ENCODE measurements at regions not wholly inside any gene's neighbourhood (a gene's known extent, or its start where the extent isn't known, plus 50 kb on each side); places are given as distances from the start of the nearest gene placed in this dataset.
"Not testable (repeated sequence)": the region's sequence is repeated elsewhere in the genome, so short reads cannot be mapped to it uniquely, and the experiment has no call there.

GRCh38 chr6:63486196-63486595, 86.1 kb upstream of the LOC128125822 start:
- DNase-seq = no peak

- no peak for DNase-seq
Observed at GRCh38 chr6:63487103-63487813, 85.0 kb upstream of the LOC128125822 start.

- no peak for DNase-seq
Observed at GRCh38 chr6:63491119-63491518, 81.2 kb upstream of the LOC128125822 start.

- no peak for DNase-seq
Observed at GRCh38 chr6:63492476-63492875, 79.8 kb upstream of the LOC128125822 start.

- no peak for DNase-seq
Observed at GRCh38 chr6:63493557-63493956, 78.7 kb upstream of the LOC128125822 start.

- no peak for DNase-seq
Observed at GRCh38 chr6:63496361-63496804, 75.9 kb upstream of the LOC128125822 start.

- DNase-seq = no peak
Observed at GRCh38 chr6:63502156-63502555, 70.1 kb upstream of the LOC128125822 start.

GRCh38 chr6:63503199-63503598, 69.1 kb upstream of the LOC128125822 start:
- no peak for DNase-seq

- no peak for DNase-seq
Observed at GRCh38 chr6:63504777-63505384, 67.4 kb upstream of the LOC128125822 start.

- DNase-seq = no peak
Observed at GRCh38 chr6:63507096-63507495, 65.2 kb upstream of the LOC128125822 start.

- DNase-seq = no peak
Observed at GRCh38 chr6:63509652-63510352, 62.5 kb upstream of the LOC128125822 start.

GRCh38 chr6:63510353-63510686, 62.0 kb upstream of the LOC128125822 start:
- no peak for DNase-seq

- DNase-seq = no peak
Observed at GRCh38 chr6:63510849-63511248, 61.4 kb upstream of the LOC128125822 start.

- no peak for DNase-seq
Observed at GRCh38 chr6:63514488-63515173, 57.6 kb upstream of the LOC128125822 start.

- DNase-seq = not testable (repeated sequence)
Observed at GRCh38 chr6:63515227-63515626, 57.1 kb upstream of the LOC128125822 start.

GRCh38 chr6:63516186-63516944, 55.9 kb upstream of the LOC128125822 start:
- DNase-seq = no peak

GRCh38 chr6:63517221-63517620, 55.1 kb upstream of the LOC128125822 start:
- DNase-seq = no peak

GRCh38 chr6:63521475-63522210, 50.6 kb upstream of the LOC128125822 start:
- no peak for DNase-seq
